H1 (cell line): ENCODE measurements at regions not wholly inside any gene's neighbourhood (a gene's known extent, or its start where the extent isn't known, plus 50 kb on each side); places are given as distances from the start of the nearest gene placed in this dataset.

ENCODE experiments used
- CTCF ChIA-PET: fragments of 300-600 bp; sonication (Branson Sonifier 250); formaldehyde crosslinking; loops from one replicate; lab custom pipeline; 2021; ENCODE audit not compliant: partially characterized antibody; lab: Charles Lee
- POLR2A ChIA-PET: fragments of 300-600 bp; sonication (Branson Sonifier 250); formaldehyde crosslinking; loops from one replicate; lab custom pipeline; 2021; ENCODE audit warnings: inconsistent platforms; ENCODE audit not compliant: partially characterized antibody; lab: Charles Lee
- DNase-seq, 2 experiments: peaks; one replicate each; pipeline versions ENCODE4 v3.0.0 to v3.0.0-alpha.2; 2010 to 2022; ENCODE audit warnings: low spot score in 2 of 2, low read depth in 1 of 2, mixed read lengths in 1 of 2
- FAIRE-seq: peaks from 2 replicates; lab custom pipeline; 2011; peaks lifted over from hg19 to GRCh38; lab: Jason Lieb, UNC
- H2AFZ ChIP-seq: 2 replicates; pipeline ENCODE4 v1.8.1; 2012; ENCODE audit warnings: low read length, inconsistent platforms
- H2AK5ac ChIP-seq: 2 replicates; pipeline ENCODE4 v1.6.1; 2013; ENCODE audit warnings: low read depth, low read length
- H2BK120ac ChIP-seq: replicated peaks from 2 replicates; pipeline ENCODE3; 2013; ENCODE audit warnings: low read depth, low read length, inconsistent platforms
- H2BK12ac ChIP-seq: 2 replicates; pipeline ENCODE4 v1.6.1; 2013; ENCODE audit warnings: low read depth, low read length
- H2BK15ac ChIP-seq: 2 replicates; pipeline ENCODE4 v1.6.1; 2013; ENCODE audit warnings: low read length
- H2BK20ac ChIP-seq: 2 replicates; pipeline ENCODE4 v1.6.1; 2013; ENCODE audit warnings: low read length
- H2BK5ac ChIP-seq: 2 replicates; pipeline ENCODE4 v1.6.1; 2013; ENCODE audit warnings: low read depth, low read length
- H3K14ac ChIP-seq: 2 replicates; pipeline ENCODE4 v1.6.1; 2013; ENCODE audit warnings: inconsistent platforms; ENCODE audit not compliant: insufficient read length
- H3K18ac ChIP-seq: 2 replicates; pipeline ENCODE4 v1.6.1; 2013; ENCODE audit warnings: low read length; ENCODE audit errors: extremely low read depth
- H3K23ac ChIP-seq: 2 replicates; pipeline ENCODE4 v1.6.1; 2013; ENCODE audit warnings: inconsistent platforms; ENCODE audit not compliant: insufficient read length
- H3K23me2 ChIP-seq: 2 replicates; pipeline ENCODE4 v1.6.1; 2013; ENCODE audit warnings: low read depth, low read length
- H3K27ac ChIP-seq: 2 replicates; pipeline ENCODE4 v1.6.1; 2011; ENCODE audit warnings: low read depth, low read length, inconsistent platforms
- H3K27me3 ChIP-seq, 4 experiments: replicated peaks in 1 of 4; 1 replicate in 1 of 4; 2 replicates in 3 of 4; pipeline versions ENCODE4 v1.6.1 to v1.8.1; 2011 to 2013; ENCODE audit warnings: low read length in 3 of 4, mild to moderate bottlenecking in 3 of 4, inconsistent platforms in 2 of 4, mixed read lengths in 2 of 4, moderate library complexity in 1 of 4; ENCODE audit not compliant: control insufficient read depth in 3 of 4, insufficient read depth in 3 of 4; ENCODE audit errors: extremely low read depth in 1 of 4
- H3K36me3 ChIP-seq, 4 experiments: 2 replicates each; pipeline versions ENCODE4 v1.6.1 to v1.8.1; 2011 to 2013; ENCODE audit warnings: mild to moderate bottlenecking in 4 of 4, low read length in 3 of 4, moderate library complexity in 2 of 4, control low read depth in 1 of 4, inconsistent platforms in 1 of 4; ENCODE audit not compliant: insufficient read depth in 4 of 4, control insufficient read depth in 2 of 4
- H3K4ac ChIP-seq: replicated peaks from 2 replicates; pipeline ENCODE3; 2013; ENCODE audit warnings: low read length, low read depth, mixed read lengths, inconsistent platforms; ENCODE audit not compliant: insufficient read length
- H3K4me1 ChIP-seq, 4 experiments: replicated peaks in 1 of 4; 1 replicate in 1 of 4; 2 replicates in 3 of 4; pipeline versions ENCODE4 v1.6.1 to v1.8.1; 2011 to 2013; ENCODE audit warnings: low read length in 3 of 4, inconsistent platforms in 2 of 4, mixed read lengths in 1 of 4; ENCODE audit not compliant: insufficient read depth in 4 of 4, control insufficient read depth in 3 of 4
- H3K4me2 ChIP-seq, 2 experiments: 2 replicates each; pipeline versions ENCODE4 v1.6.1 to v1.8.1; 2011 to 2013; ENCODE audit warnings: low read depth in 2 of 2, low read length in 2 of 2, control low read depth in 1 of 2, inconsistent platforms in 1 of 2, mild to moderate bottlenecking in 1 of 2; ENCODE audit not compliant: insufficient read depth in 1 of 2
- H3K4me3 ChIP-seq, 4 experiments: fragments of 200-600, 300-600 bp in 1 of 4; sonication (generic), shearing (Covaris generic), sonication (Bioruptor Twin) in 1 of 4; 2 replicates each; pipeline versions ENCODE4 v1.5.1 to v1.8.1; 2011 to 2016; ENCODE audit warnings: low read length in 4 of 4, low read depth in 3 of 4, control low read depth in 2 of 4, inconsistent platforms in 2 of 4, mild to moderate bottlenecking in 2 of 4, mixed read lengths in 1 of 4, moderate library complexity in 1 of 4; ENCODE audit not compliant: insufficient read depth in 2 of 4; ENCODE audit errors: extremely low read depth in 1 of 4
- H3K56ac ChIP-seq: replicated peaks from 2 replicates; pipeline ENCODE3; 2013; ENCODE audit warnings: low read depth, mild to moderate bottlenecking, mixed read lengths, low read length, inconsistent platforms; ENCODE audit not compliant: insufficient read length
- H3K79me1 ChIP-seq: 2 replicates; pipeline ENCODE4 v1.6.1; 2013; ENCODE audit warnings: low read depth, low read length, control low read depth
- H3K79me2 ChIP-seq, 2 experiments: 2 replicates each; pipeline versions ENCODE4 v1.6.1 to v1.8.1; 2012 to 2013; ENCODE audit warnings: low read length in 2 of 2, mild to moderate bottlenecking in 2 of 2, inconsistent platforms in 1 of 2; ENCODE audit not compliant: insufficient read depth in 2 of 2, control insufficient read depth in 1 of 2
- H3K9ac ChIP-seq, 4 experiments: replicated peaks in 1 of 4; 1 replicate in 1 of 4; 2 replicates in 3 of 4; pipeline versions ENCODE4 v1.6.1 to v1.8.1; 2011 to 2013; ENCODE audit warnings: low read depth in 3 of 4, low read length in 3 of 4, control low read depth in 2 of 4, mild to moderate bottlenecking in 2 of 4, moderate library complexity in 2 of 4, inconsistent platforms in 1 of 4; ENCODE audit errors: extremely low read depth in 1 of 4
- H3K9me3 ChIP-seq, 2 experiments: 2 replicates each; pipeline versions ENCODE4 v1.6.1 to v1.8.1; 2012 to 2013; ENCODE audit warnings: mild to moderate bottlenecking in 2 of 2, moderate library complexity in 2 of 2, control low read depth in 1 of 2, inconsistent platforms in 1 of 2, low read depth in 1 of 2, low read length in 1 of 2, mixed read lengths in 1 of 2; ENCODE audit not compliant: insufficient read depth in 2 of 2
- H4K20me1 ChIP-seq, 2 experiments: replicated peaks in 1 of 2; 2 replicates each; pipeline versions ENCODE3 to v1.8.1; 2011 to 2013; ENCODE audit warnings: inconsistent platforms in 2 of 2, low read length in 2 of 2, mild to moderate bottlenecking in 1 of 2; ENCODE audit not compliant: insufficient read depth in 2 of 2, control insufficient read depth in 1 of 2
- H4K5ac ChIP-seq: 2 replicates; pipeline ENCODE4 v1.6.1; 2013; ENCODE audit warnings: low read length, low read depth, mixed read lengths, inconsistent platforms; ENCODE audit not compliant: insufficient read length
- H4K8ac ChIP-seq: 2 replicates; pipeline ENCODE4 v1.8.0; 2013; ENCODE audit warnings: mild to moderate bottlenecking, moderate library complexity, low read length, inconsistent platforms; ENCODE audit not compliant: insufficient read depth; ENCODE audit errors: extremely low read depth
- H4K91ac ChIP-seq: replicated peaks from 2 replicates; pipeline ENCODE3; 2013; ENCODE audit warnings: low read length, mixed read lengths, inconsistent platforms; ENCODE audit not compliant: insufficient read length
- ASH2L ChIP-seq: fragments of 200-600, 300-600 bp; sonication (generic); IDR thresholded peaks from one replicate; pipeline ENCODE4 v1.7.1; 2017; ENCODE audit warnings: low read length
- CBX8 ChIP-seq: fragments of 300-800, 300-1000 bp; sonication (generic); IDR thresholded peaks from 2 replicates; pipeline ENCODE4 v1.7.1; 2016; ENCODE audit warnings: low read depth, low read length, borderline replicate concordance
- CREB1 ChIP-seq: IDR thresholded peaks from 2 replicates; pipeline ENCODE4 v1.6.1; 2012; ENCODE audit warnings: inconsistent platforms
- FOSL1 ChIP-seq: IDR thresholded peaks from 2 replicates; pipeline ENCODE4 v1.6.1; 2011; ENCODE audit warnings: mild to moderate bottlenecking, low read depth, low read length, moderate library complexity; ENCODE audit not compliant: insufficient read depth
- JUN ChIP-seq: IDR thresholded peaks from 2 replicates; pipeline ENCODE4 v1.6.1; 2011; ENCODE audit warnings: low read depth, mild to moderate bottlenecking, improper control_type of control experiment, low read length
- NANOG ChIP-seq: IDR thresholded peaks from 2 replicates; pipeline ENCODE4 v1.6.1; 2011; ENCODE audit warnings: low read length, low read depth, mild to moderate bottlenecking, inconsistent platforms; ENCODE audit not compliant: insufficient read depth, poor library complexity, severe bottlenecking
- PHF8 ChIP-seq: fragments of 200-600 bp; sonication (generic); conservative IDR thresholded peaks from 2 replicates; pipeline ENCODE4 v1.7.1; 2012; ENCODE audit warnings: low read depth, mild to moderate bottlenecking, inconsistent platforms, low read length, moderate library complexity
- POLR2A ChIP-seq, 2 experiments: IDR thresholded peaks; 1 replicate in 1 of 2; 2 replicates in 1 of 2; pipeline ENCODE4 v1.6.1; 2011; ENCODE audit warnings: low read depth in 2 of 2, low read length in 2 of 2, mild to moderate bottlenecking in 2 of 2; ENCODE audit errors: control extremely low read depth in 1 of 2
- RXRA ChIP-seq: IDR thresholded peaks from 2 replicates; pipeline ENCODE4 v1.6.1; 2011; ENCODE audit warnings: low read depth, mild to moderate bottlenecking, low read length, moderate library complexity; ENCODE audit not compliant: insufficient read depth
- SIN3A ChIP-seq, 2 experiments: IDR thresholded peaks in 1 of 2; conservative IDR thresholded peaks in 1 of 2; 2 replicates each; pipeline ENCODE4 v1.6.1; 2011 to 2012; ENCODE audit warnings: low read length in 2 of 2, improper control_type of control experiment in 1 of 2, low read depth in 1 of 2, mild to moderate bottlenecking in 1 of 2
- SP4 ChIP-seq: IDR thresholded peaks from 2 replicates; pipeline ENCODE4 v1.6.1; 2012; ENCODE audit warnings: low read length, inconsistent platforms
- USF2 ChIP-seq: IDR thresholded peaks from 2 replicates; pipeline ENCODE4 v1.6.1; 2011; ENCODE audit warnings: low read length, improper control_type of control experiment
- WGBS, 2 experiments: shearing (Covaris generic) in 1 of 2; methylation state at CpG; one replicate each; pipeline versions ENCODE4 v1.1.6 to v1.1.7; 2013 to 2015; ENCODE audit warnings: low lambda C conversion rate in 2 of 2, mixed read lengths in 2 of 2, inconsistent platforms in 1 of 2, low coverage in 1 of 2, missing lambda C conversion rate in 1 of 2; ENCODE audit not compliant: insufficient replicate concordance in 2 of 2, insufficient coverage in 1 of 2, insufficient read length in 1 of 2; ENCODE audit errors: extremely low coverage in 1 of 2, missing lambda C conversion rate in 1 of 2; 5-methylcytosine and 5-hydroxymethylcytosine counted together
- TF ChIP-seq, protein P1 (sequence below): IDR thresholded peaks from 2 replicates; pipeline ENCODE4 v1.6.1; 2012; ENCODE audit warnings: inconsistent platforms
- TF ChIP-seq, protein P2 (sequence below): IDR thresholded peaks from 2 replicates; pipeline ENCODE4 v1.6.1; 2012; ENCODE audit warnings: inconsistent platforms

DNA sequence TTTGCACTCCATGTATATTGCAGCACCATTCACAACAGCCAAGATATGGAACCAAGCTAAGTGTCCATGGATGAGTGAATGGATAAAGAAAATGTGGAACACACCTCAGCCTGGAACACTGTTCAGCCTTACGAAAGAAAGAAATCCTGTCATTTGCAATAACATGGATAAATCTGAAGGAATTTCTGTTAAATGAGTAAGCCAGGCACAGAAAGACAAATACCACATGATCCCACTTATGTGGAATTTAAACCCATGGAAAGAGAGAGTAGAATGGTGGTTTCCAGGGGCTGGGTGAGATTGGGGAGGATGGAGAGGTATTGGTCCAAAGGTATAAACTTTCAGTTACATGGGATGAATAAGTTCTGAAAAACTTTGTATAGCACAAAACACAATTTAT is 228.9 kb upstream of the CD180 start:
- Histone ChIP-seq H4K20me1 (no peaks in the 10 kb centered on the region), H3K4ac (no peak overlapping the region), H3K18ac (no peak overlapping the region), H2AK5ac (no peak overlapping the region), H3K36me3 (no peaks in the 10 kb centered on the region), H2AFZ (no peak overlapping the region), H3K4me2 (no peak overlapping the region), H2BK15ac (no peak overlapping the region), H4K91ac (no peak overlapping the region), H4K8ac (no peak overlapping the region), H3K27ac (no peak overlapping the region), H2BK12ac (no peak overlapping the region), H3K9me3 (no peaks in the 10 kb centered on the region), H3K9ac (no peak overlapping the region), H2BK20ac (no peak overlapping the region), H3K79me1 (no peaks in the 10 kb centered on the region), H3K79me2 (no peaks in the 10 kb centered on the region), H3K23ac (no peak overlapping the region), H3K23me2 (no peaks in the 10 kb centered on the region), H3K4me1 (no peaks in the 10 kb centered on the region), H2BK5ac (no peak overlapping the region), H3K56ac (no peak overlapping the region), H4K5ac (no peak overlapping the region), H3K14ac (no peak overlapping the region), H3K4me3 (no peak overlapping the region), H3K27me3 (no peaks in the 10 kb centered on the region), H2BK120ac (no peak overlapping the region)
- no peak for DNase-seq
- POLR2A ChIA-PET, result no interaction called here
- WGBS, 2 experiments, result 93% methylated on average over 1 of the region's 1 CpG; no CpG with 5 or more reads in 1 of the 2 experiments
- CTCF ChIA-PET, result no interaction called here
- no peak for FAIRE-seq
- TF ChIP-seq, protein P1, sequence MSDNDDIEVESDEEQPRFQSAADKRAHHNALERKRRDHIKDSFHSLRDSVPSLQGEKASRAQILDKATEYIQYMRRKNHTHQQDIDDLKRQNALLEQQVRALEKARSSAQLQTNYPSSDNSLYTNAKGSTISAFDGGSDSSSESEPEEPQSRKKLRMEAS, result no peak
- TF ChIP-seq ASH2L, result no peak
- TF ChIP-seq CBX8, result no peak
- TF ChIP-seq, protein P2, sequence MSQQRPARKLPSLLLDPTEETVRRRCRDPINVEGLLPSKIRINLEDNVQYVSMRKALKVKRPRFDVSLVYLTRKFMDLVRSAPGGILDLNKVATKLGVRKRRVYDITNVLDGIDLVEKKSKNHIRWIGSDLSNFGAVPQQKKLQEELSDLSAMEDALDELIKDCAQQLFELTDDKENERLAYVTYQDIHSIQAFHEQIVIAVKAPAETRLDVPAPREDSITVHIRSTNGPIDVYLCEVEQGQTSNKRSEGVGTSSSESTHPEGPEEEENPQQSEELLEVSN, result no peak
- no peak for TF ChIP-seq RXRA
- no peak for TF ChIP-seq USF2
- TF ChIP-seq CREB1, result no peak
- TF ChIP-seq JUN, result no peak
- no peak for TF ChIP-seq NANOG
- TF ChIP-seq SIN3A (conservative IDR thresholded peaks at IDR 0.05 in 1 of 2, IDR thresholded peaks at IDR 0.05 in 1 of 2; ENCODE audit: low read depth in 1 of 2, low read length in 2 of 2), result no peak
- TF ChIP-seq POLR2A (IDR thresholded peaks at IDR 0.05; ENCODE audit: control extremely low read depth in 1 of 2, low read depth in 2 of 2, low read length in 2 of 2), result no peak
- TF ChIP-seq SP4, result no peak
- no peak for TF ChIP-seq FOSL1
- TF ChIP-seq PHF8, result no peak
